Skeletal muscle tissue (tissue), 3 donors: ENCODE measurements at regions not wholly inside any gene's neighbourhood (a gene's known extent, or its start where the extent isn't known, plus 50 kb on each side); places are given as distances from the start of the nearest gene placed in this dataset.
A peak's percentile ranks its signal among the peaks of the same experiment; 100 is the strongest.

Experiments used
- H3K27ac ChIP-seq: one replicate; pipeline ENCODE4 v1.7.0; 2013; ENCODE audit warnings: mild to moderate bottlenecking, low read depth, low read length, inconsistent platforms
- H3K27me3 ChIP-seq, 3 donors: one replicate each; pipeline ENCODE4 v1.7.0; 2013; ENCODE audit warnings: low read length in 3 of 3; ENCODE audit not compliant: control insufficient read depth in 3 of 3, insufficient read depth in 3 of 3
- H3K36me3 ChIP-seq, 3 donors: one replicate each; pipeline ENCODE4 v1.7.0; 2013; ENCODE audit warnings: low read length in 3 of 3; ENCODE audit not compliant: control insufficient read depth in 3 of 3, insufficient read depth in 3 of 3
- H3K4me1 ChIP-seq, 3 donors: one replicate each; pipeline ENCODE4 v1.7.0; 2013; ENCODE audit warnings: low read length in 3 of 3, mild to moderate bottlenecking in 3 of 3; ENCODE audit not compliant: control insufficient read depth in 3 of 3, insufficient read depth in 3 of 3
- H3K4me3 ChIP-seq, 3 donors: one replicate each; pipeline ENCODE4 v1.7.0; 2013; ENCODE audit warnings: low read length in 3 of 3
- H3K9ac ChIP-seq, 3 donors: one replicate each; pipeline ENCODE4 v1.7.0; 2013; ENCODE audit warnings: low read length in 3 of 3, mild to moderate bottlenecking in 3 of 3, moderate library complexity in 2 of 3, low read depth in 1 of 3
- H3K9me3 ChIP-seq, 3 donors: one replicate each; pipeline ENCODE4 v1.7.0; 2013; ENCODE audit warnings: low read length in 3 of 3; ENCODE audit not compliant: control insufficient read depth in 3 of 3
- donor health status: Osteomylitis.

- H3K36me3 ChIP-seq = no peaks in the 10 kb centered on the region
- H3K9ac ChIP-seq = no peak overlapping the region
- no peak overlapping the region for H3K27ac ChIP-seq
- H3K4me1 ChIP-seq = peaks cover 0 to 8% (median 3%) of the 10 kb centered on the region in 3 donors
- peaks cover 7 to 23% (median 8%) of the 10 kb centered on the region in 3 donors for H3K27me3 ChIP-seq
- H3K9me3 ChIP-seq = no peaks in the 10 kb centered on the region
- no peak overlapping the region for H3K4me3 ChIP-seq
These were observed 238.7 kb upstream of the TNRC6C start for GRCh38 chr17:77719806-77720205.

- no peak overlapping the region for H3K4me3 ChIP-seq
- peaks cover 0 to 8% (median 3%) of the 10 kb centered on the region in 3 donors for H3K4me1 ChIP-seq
- no peak overlapping the region for H3K9ac ChIP-seq
- no peak overlapping the region for H3K27ac ChIP-seq
- H3K9me3 ChIP-seq = no peaks in the 10 kb centered on the region
- H3K27me3 ChIP-seq = peaks cover 8 to 35% (median 11%) of the 10 kb centered on the region in 3 donors
- no peaks in the 10 kb centered on the region for H3K36me3 ChIP-seq
These were observed 237.3 kb upstream of the TNRC6C start for GRCh38 chr17:77720946-77721845.

- Histone ChIP-seq H3K4me1 (peaks cover 0 to 8% (median 3%) of the 10 kb centered on the region in 3 donors), H3K36me3 (no peaks in the 10 kb centered on the region), H3K27me3 (peaks cover 8 to 35% (median 13%) of the 10 kb centered on the region in 3 donors), H3K9ac (no peak overlapping the region), H3K4me3 (no peak overlapping the region), H3K9me3 (no peaks in the 10 kb centered on the region), H3K27ac (no peak overlapping the region)
These were observed 236.7 kb upstream of the TNRC6C start for GRCh38 chr17:77721846-77722160.

GRCh38 chr17:77722366-77722765, 236.1 kb upstream of the TNRC6C start:
- Histone ChIP-seq H3K36me3 (no peaks in the 10 kb centered on the region), H3K4me3 (no peak overlapping the region), H3K9me3 (no peaks in the 10 kb centered on the region), H3K27me3 (peaks cover 8 to 35% (median 13%) of the 10 kb centered on the region in 3 donors), H3K9ac (no peak overlapping the region), H3K4me1 (peaks cover 0 to 10% (median 6%) of the 10 kb centered on the region in 3 donors), H3K27ac (no peak overlapping the region)

GRCh38 chr17:77723071-77723908, 235.2 kb upstream of the TNRC6C start:
- H3K4me3 ChIP-seq = no peak overlapping the region
- H3K27ac ChIP-seq = no peak overlapping the region
- H3K9ac ChIP-seq = peak overlapping the region in 1 of 3 donors; percentile 16
- H3K9me3 ChIP-seq = no peaks in the 10 kb centered on the region
- H3K36me3 ChIP-seq = no peaks in the 10 kb centered on the region
- peaks cover 6 to 33% (median 12%) of the 10 kb centered on the region in 3 donors for H3K27me3 ChIP-seq
- peaks cover 7 to 18% (median 13%) of the 10 kb centered on the region in 3 donors for H3K4me1 ChIP-seq

- Histone ChIP-seq H3K27ac (no peak overlapping the region), H3K4me3 (no peak overlapping the region), H3K9ac (peak overlapping the region in 1 of 3 donors; percentile 16), H3K4me1 (peaks cover 10 to 22% (median 16%) of the 10 kb centered on the region in 3 donors), H3K27me3 (peaks cover 0 to 27% (median 10%) of the 10 kb centered on the region in 3 donors), H3K36me3 (no peaks in the 10 kb centered on the region), H3K9me3 (no peaks in the 10 kb centered on the region)
These were observed 234.3 kb upstream of the TNRC6C start for GRCh38 chr17:77723909-77724875.

- no peaks in the 10 kb centered on the region for H3K9me3 ChIP-seq
- H3K4me1 ChIP-seq = peaks cover 10 to 22% (median 16%) of the 10 kb centered on the region in 3 donors
- no peaks in the 10 kb centered on the region for H3K36me3 ChIP-seq
- H3K27me3 ChIP-seq = peaks cover 0 to 27% (median 10%) of the 10 kb centered on the region in 3 donors
- no peak overlapping the region for H3K27ac ChIP-seq
- H3K9ac ChIP-seq = no peak overlapping the region
- no peak overlapping the region for H3K4me3 ChIP-seq
These were observed 233.5 kb upstream of the TNRC6C start for GRCh38 chr17:77724876-77725615.

- Histone ChIP-seq H3K9ac (no peak overlapping the region), H3K27ac (no peak overlapping the region), H3K9me3 (no peaks in the 10 kb centered on the region), H3K4me3 (no peak overlapping the region), H3K4me1 (peaks cover 10 to 22% (median 16%) of the 10 kb centered on the region in 3 donors), H3K27me3 (peaks cover 0 to 27% (median 10%) of the 10 kb centered on the region in 3 donors), H3K36me3 (no peaks in the 10 kb centered on the region)
These were observed 232.7 kb upstream of the TNRC6C start for GRCh38 chr17:77725846-77726245.
